EL (cell line): ENCODE measurements at regions not wholly inside any gene's neighbourhood (a gene's known extent, or its start where the extent isn't known, plus 50 kb on each side); places are given as distances from the start of the nearest gene placed in this dataset.
"Not testable (repeated sequence)": the region's sequence is repeated elsewhere in the genome, so short reads cannot be mapped to it uniquely, and the experiment has no call there.

Experiments used
- DNase-seq: peaks from one replicate; pipeline ENCODE4 v3.0.0-alpha.2; 2016

GRCh38 chr11:122441666-122442035 lies 213.9 kb upstream of the UBASH3B start:
- no peak for DNase-seq

GRCh38 chr11:122440811-122441665 lies 214.5 kb upstream of the UBASH3B start:
- peak; percentile 8 for DNase-seq

- peak; percentile 3 for DNase-seq
Measured at GRCh38 chr11:122439866-122440810, 215.4 kb upstream of the UBASH3B start.

GRCh38 chr11:122436188-122436555 lies 219.3 kb upstream of the UBASH3B start:
- DNase-seq, result no peak

- no peak for DNase-seq
Measured at GRCh38 chr11:122435540-122436187, 219.9 kb upstream of the UBASH3B start.

GRCh38 chr11:122434786-122435185 lies 220.7 kb upstream of the UBASH3B start:
- no peak for DNase-seq

- DNase-seq, result no peak
Measured at GRCh38 chr11:122430490-122430889, 225.0 kb upstream of the UBASH3B start.

- DNase-seq, result no peak
Measured at GRCh38 chr11:122426073-122426472, 229.4 kb upstream of the UBASH3B start.

GRCh38 chr11:122424636-122425035 lies 230.9 kb upstream of the UBASH3B start:
- no peak for DNase-seq

- DNase-seq, result no peak
Measured at GRCh38 chr11:122423886-122424285, 231.6 kb upstream of the UBASH3B start.

GRCh38 chr11:122423273-122423672 lies 232.2 kb upstream of the UBASH3B start:
- DNase-seq, result no peak

GRCh38 chr11:122422682-122423081 lies 232.8 kb upstream of the UBASH3B start:
- no peak for DNase-seq

- DNase-seq, result no peak
Measured at GRCh38 chr11:122421702-122422101, 233.8 kb upstream of the UBASH3B start.

- no peak for DNase-seq
Measured at GRCh38 chr11:122418032-122418431, 237.5 kb upstream of the UBASH3B start.

- DNase-seq, result no peak
Measured at GRCh38 chr11:122414406-122415018, 241.0 kb upstream of the UBASH3B start.

GRCh38 chr11:122413677-122414076 lies 241.8 kb upstream of the UBASH3B start:
- no peak for DNase-seq

- no peak for DNase-seq
Measured at GRCh38 chr11:122412581-122412980, 242.9 kb upstream of the UBASH3B start.

GRCh38 chr11:122406466-122406865 lies 249.1 kb upstream of the UBASH3B start:
- DNase-seq, result no peak

GRCh38 chr11:122405547-122406341 lies 249.8 kb upstream of the UBASH3B start:
- DNase-seq, result no peak

GRCh38 chr11:122404571-122404970 lies 251.0 kb upstream of the UBASH3B start:
- no peak for DNase-seq

- not testable (repeated sequence) for DNase-seq
Measured at GRCh38 chr11:122401581-122401980, 253.9 kb upstream of the UBASH3B start.

GRCh38 chr11:122399375-122399774 lies 256.1 kb upstream of the UBASH3B start:
- no peak for DNase-seq
